GM19035 (cell line): ENCODE measurements at regions not wholly inside any gene's neighbourhood (a gene's known extent, or its start where the extent isn't known, plus 50 kb on each side); places are given as distances from the start of the nearest gene placed in this dataset.
A peak's percentile ranks its signal among the peaks of the same experiment; 100 is the strongest.
"Not testable (repeated sequence)": the region's sequence is repeated elsewhere in the genome, so short reads cannot be mapped to it uniquely, and the experiment has no call there.

Experiments
- ATAC-seq: cut with Tn5 transposase; IDR thresholded peaks from one replicate; pipeline ENCODE4 v1.9.1; 2021; ENCODE audit not compliant: unreplicated experiment

DNA sequence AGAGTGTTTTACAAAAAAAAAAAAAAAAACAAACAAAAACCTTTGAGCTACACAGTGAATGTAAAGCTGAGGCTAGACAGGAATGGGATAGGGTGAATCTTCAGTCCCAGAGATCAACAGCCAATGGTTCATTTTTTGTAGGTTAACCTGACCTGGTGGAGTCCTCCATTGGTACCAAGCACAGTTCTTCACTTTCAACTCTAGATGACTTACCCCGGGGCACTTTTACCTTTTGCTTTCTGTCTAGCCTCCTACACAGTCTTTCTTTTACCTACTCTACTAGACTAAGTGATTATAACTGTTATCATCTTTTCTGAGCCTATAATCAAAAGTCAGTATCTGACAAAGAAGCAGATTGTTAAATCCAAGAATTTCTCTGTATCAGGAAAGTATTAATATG, 50.9 kb downstream of the ANXA2R start:
- ATAC-seq, result no peak

DNA sequence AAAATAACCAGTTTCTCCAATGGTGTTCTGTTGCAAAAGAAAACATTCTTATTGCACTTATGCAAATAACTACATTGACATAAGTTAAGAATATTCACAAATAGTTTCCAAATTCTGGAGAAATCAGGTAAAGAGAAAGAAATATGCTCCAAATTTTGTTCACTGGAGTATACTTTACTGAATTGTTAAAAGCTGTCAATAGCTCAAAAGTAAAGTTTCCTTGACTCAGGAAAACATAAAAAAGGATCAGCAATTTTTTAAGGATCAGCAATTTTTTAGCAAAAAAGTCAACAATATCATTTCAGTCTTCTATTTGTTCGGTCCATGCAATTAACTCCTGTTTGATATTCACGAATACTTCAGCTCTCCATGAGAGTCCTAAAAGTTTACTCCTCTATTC, 51.6 kb downstream of the ANXA2R start:
- no peak for ATAC-seq

GRCh38 chr5:42985129-42986037, 54.7 kb downstream of the ANXA2R start:
- no peak for ATAC-seq

GRCh38 chr5:42984307-42984706, 55.8 kb downstream of the ANXA2R start:
- no peak for ATAC-seq

DNA sequence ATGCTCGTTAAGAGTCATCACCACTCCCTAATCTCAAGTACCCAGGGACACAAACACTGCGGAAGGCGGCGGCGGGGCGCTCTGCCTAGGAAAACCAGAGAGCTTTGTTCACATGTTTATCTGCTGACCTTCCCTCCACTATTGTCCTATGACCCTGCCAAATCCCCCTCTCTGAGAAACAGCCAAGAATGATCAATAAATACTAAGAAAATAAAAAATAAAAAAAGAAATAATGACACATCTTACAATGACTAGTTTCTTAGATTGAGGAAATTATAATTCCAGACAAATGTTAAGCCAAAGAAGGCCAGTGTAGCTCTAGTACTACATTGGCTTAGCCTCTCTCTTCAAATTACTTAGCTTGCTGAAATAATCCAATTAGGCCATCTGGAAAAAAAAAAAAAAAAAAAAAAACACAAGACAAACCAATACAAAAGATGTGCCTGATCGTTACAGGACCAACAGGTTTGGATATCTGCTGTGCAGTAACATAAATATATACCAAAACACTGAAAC, 58.0 kb downstream of the ANXA2R start:
- ATAC-seq, result no peak

DNA sequence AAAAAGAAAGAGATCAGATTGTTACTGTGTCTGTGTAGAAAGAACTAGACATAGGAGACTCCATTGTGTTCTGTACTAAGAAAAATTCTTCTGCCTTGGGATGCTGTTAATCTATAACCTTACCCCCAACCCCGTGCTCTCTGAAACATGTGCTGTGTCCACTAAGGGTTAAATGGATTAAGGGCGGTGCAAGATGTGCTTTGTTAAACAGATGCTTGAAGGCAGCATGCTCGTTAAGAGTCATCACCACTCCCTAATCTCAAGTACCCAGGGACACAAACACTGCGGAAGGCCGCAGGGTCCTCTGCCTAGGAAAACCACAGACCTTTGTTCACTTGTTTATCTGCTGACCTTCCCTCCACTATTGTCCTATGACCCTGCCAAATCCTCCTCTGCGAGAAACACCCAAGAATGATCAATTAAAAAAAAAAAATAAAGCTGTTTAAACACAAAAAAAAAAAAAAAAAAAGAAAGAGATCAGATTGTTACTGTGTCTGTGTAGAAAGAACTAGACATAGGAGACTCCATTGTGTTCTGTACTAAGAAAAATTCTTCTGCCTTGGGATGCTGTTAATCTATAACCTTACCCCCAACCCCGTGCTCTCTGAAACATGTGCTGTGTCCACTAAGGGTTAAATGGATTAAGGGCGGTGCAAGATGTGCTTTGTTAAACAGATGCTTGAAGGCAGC, 58.6 kb downstream of the ANXA2R start:
- ATAC-seq, result not testable (repeated sequence)

- not testable (repeated sequence) for ATAC-seq
These were observed 59.1 kb downstream of the ANXA2R start for GRCh38 chr5:42981015-42981414.

GRCh38 chr5:42980391-42980790, 59.7 kb downstream of the ANXA2R start:
- ATAC-seq, result not testable (repeated sequence)

GRCh38 chr5:42979242-42979641, 60.9 kb downstream of the ANXA2R start:
- not testable (repeated sequence) for ATAC-seq

DNA sequence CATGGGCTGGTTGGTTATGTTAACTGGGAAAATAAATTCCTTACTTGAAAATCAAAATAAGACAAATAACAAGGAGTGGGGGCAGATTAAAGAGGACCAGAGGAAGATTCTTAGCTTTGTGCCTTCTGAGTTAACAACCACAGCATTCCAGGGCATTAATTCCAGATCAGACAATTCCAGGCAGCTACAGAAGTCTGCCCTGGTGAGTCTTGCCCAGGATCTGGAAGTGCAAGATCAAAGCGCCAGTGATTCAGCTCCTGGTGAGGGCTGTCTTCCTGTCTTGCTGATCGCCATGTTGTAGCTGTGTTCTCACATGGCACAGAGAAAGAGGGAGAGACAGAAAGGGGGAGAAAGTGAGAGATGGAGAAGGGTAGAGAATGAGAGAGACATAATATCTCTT, 65.6 kb downstream of the ANXA2R start:
- ATAC-seq, result no peak

- no peak for ATAC-seq
These were observed 69.2 kb downstream of the ANXA2R start for GRCh38 chr5:42970636-42971559.

DNA sequence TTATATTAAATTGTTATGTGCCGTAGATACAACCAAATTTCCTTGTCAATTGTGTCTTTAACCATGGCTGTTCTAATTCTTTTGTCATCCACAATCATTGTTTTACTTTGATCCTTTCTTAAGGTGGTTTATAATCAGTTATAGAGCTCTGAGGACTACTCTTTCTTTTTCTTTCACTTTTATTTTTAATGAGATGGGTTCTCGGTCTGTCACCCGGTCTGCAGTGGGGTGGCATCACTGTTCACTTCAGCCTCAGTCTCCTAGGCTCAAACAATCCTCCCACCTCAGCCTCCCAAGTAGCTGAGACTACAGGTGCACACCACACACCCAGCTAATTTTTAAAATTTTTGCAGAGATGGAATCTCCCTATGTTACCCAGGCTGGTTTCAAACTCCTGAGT, 74.2 kb downstream of the ANXA2R start:
- no peak for ATAC-seq

- ATAC-seq, result no peak
These were observed 76.7 kb downstream of the ANXA2R start for GRCh38 chr5:42963412-42963811.

DNA sequence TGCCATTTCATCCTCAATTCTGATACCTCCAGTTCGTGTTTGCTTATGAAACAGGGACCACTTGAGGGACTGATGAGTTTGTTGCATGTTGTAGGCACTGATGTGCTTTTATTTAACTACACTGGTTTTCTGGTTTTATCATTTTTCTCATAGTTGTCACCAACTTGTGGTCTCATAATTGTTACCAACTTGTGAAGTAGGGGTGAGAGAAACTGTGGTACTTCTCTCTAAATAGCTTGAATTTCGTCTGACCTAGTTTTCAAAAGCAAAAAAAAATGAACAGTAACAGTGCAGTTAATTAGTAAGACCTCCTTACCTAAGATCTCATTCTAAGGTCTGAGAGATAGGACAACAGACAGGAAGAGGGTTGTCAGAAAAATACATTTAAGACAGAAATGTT, 78.0 kb downstream of the ANXA2R start:
- ATAC-seq, result no peak

GRCh38 chr5:42960506-42960905, 79.6 kb downstream of the ANXA2R start:
- no peak for ATAC-seq

DNA sequence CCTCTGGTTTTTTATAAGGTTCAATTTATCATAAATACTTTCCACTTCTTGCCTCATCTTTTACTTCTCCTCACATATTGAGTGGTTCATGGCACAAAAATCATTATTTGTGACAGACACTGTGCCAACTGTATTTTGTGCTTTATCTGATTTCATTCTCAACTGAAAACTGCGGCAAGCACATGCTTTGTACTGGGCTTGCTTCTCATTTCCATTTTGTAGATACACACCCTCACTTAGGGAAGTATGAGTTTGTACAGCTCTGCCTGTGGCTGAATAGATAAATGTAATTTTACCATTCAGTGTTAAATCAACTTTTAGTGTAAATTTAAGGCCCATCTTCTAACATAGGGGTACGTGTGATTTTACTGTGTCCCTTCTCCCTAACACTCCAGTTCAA, 83.6 kb downstream of the ANXA2R start:
- no peak for ATAC-seq

- ATAC-seq, result no peak
These were observed 87.1 kb downstream of the ANXA2R start for GRCh38 chr5:42953041-42953440.

- no peak for ATAC-seq
These were observed 87.5 kb downstream of the ANXA2R start for GRCh38 chr5:42952578-42952974.

- ATAC-seq, result peak; percentile 37
These were observed 88.8 kb downstream of the ANXA2R start for GRCh38 chr5:42951293-42951840.

- ATAC-seq, result peak; percentile 26
These were observed 89.4 kb downstream of the ANXA2R start for GRCh38 chr5:42950456-42951292.
